Activated T-helper 1 cell treated with anti-CD3 and anti-CD28 coated beads, Interleukin-12 subunit alpha, Interleukin-12 subunit beta, Interleukin-2, Interleukin-4 antibody, amounts not matched to agents 30 ng/mL and 10 ng/mL and 1 ng/mL, durations not matched to agents 14 hours and 24 hours and 36 hours (primary cell): ENCODE measurements at regions not wholly inside any gene's neighbourhood (a gene's known extent, or its start where the extent isn't known, plus 50 kb on each side); places are given as distances from the start of the nearest gene placed in this dataset.

Experiments used
- DNase-seq: peaks from one replicate; pipeline ENCODE4 v3.0.0; 2021; ENCODE audit warnings: low spot score
- H3K27ac Mint-ChIP-seq: one replicate; pipeline ENCODE4 v1.8.0; 2021; ENCODE audit warnings: mild to moderate bottlenecking, mixed read lengths
- H3K27me3 Mint-ChIP-seq: one replicate; pipeline ENCODE4 v1.8.0; 2022; ENCODE audit warnings: mild to moderate bottlenecking, moderate library complexity, mixed read lengths; ENCODE audit not compliant: insufficient read depth
- H3K36me3 Mint-ChIP-seq: one replicate; pipeline ENCODE4 v1.8.0; 2021; ENCODE audit warnings: low read depth, mixed read lengths
- H3K4me1 Mint-ChIP-seq: one replicate; pipeline ENCODE4 v1.8.0; 2021; ENCODE audit warnings: low read depth, mixed read lengths
- H3K4me3 Mint-ChIP-seq: one replicate; pipeline ENCODE4 v1.8.0; 2021; ENCODE audit warnings: mild to moderate bottlenecking, moderate library complexity, mixed read lengths
- H3K9me3 Mint-ChIP-seq: one replicate; pipeline ENCODE4 v1.8.0; 2021; ENCODE audit warnings: mixed read lengths
- intact Hi-C: fragments of 100-400 bp; cut with micrococcal nuclease; formaldehyde crosslinking; loops from one replicate; pipeline ENCODE4 v1.15.1; 2024

DNA sequence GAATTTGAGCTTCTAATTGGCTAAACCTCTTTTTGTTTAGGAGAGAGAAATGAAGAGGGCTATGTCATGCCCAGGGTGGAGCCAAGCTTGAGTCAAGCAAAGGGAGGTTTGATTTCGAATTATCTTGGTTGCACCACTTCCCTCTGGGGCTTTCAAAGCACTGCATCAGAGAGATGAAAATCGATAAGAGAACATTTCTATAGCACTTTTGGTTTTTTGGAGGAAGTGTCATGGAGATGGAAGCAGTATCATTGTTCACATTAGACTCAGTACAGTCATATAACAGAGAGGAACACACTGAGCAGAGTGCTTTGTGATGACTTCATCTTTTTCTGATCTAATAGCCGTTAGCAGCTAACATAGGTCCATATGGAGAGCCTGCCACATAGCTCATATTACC lies 120.3 kb upstream of the UXS1 start:
- Mint-ChIP-seq H3K4me1 (no peaks in the 10 kb centered on the region), H3K4me3 (no peak overlapping the region), H3K27ac (no peak overlapping the region), H3K27me3 (peaks cover 3% of the 10 kb centered on the region), H3K36me3 (no peaks in the 10 kb centered on the region), H3K9me3 (no peaks in the 10 kb centered on the region)
- no peak for DNase-seq
- intact Hi-C loops = no loop called here

DNA sequence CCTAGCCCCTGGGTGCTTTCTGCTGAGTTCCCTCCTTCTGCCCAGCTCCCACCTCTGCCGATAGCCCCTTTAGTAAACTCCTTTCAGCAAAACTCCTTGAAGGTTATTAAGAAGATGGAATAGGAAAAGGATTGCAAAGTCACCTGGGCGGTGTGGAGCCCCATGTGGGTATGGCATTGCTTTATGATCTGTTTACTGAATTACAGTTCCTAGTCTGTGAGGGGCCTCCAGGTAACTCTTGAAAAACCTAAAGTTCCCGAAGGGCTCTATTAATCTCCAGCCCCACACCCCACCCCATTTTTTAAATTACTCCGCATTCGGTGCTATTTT lies 116.9 kb upstream of the UXS1 start:
- Mint-ChIP-seq H3K4me1 (no peaks in the 10 kb centered on the region), H3K27ac (no peak overlapping the region), H3K9me3 (no peaks in the 10 kb centered on the region), H3K27me3 (peaks cover 15% of the 10 kb centered on the region), H3K4me3 (no peak overlapping the region), H3K36me3 (no peaks in the 10 kb centered on the region)
- DNase-seq = no peak
- intact Hi-C loops = no loop called here

DNA sequence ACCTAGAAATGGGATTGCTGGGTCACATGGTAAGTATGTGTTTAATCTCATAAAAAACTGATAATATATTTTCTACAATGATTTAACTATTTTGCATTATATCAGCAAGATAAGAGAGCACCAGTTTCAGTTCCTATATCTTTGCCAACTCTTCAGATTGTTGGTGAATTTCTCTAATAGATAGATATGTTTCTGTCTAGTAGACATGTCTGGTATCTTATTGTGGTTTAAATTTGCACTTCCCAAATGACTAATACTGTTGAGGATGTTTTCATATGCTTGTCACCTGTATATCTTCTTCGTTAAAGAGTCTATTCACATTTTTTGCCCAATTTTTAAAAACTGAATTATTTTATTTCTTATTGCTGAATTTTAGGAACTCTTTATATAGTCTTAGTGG lies 113.8 kb upstream of the UXS1 start:
- Mint-ChIP-seq H3K36me3 (no peaks in the 10 kb centered on the region), H3K27ac (no peak overlapping the region), H3K9me3 (no peaks in the 10 kb centered on the region), H3K4me3 (no peak overlapping the region), H3K27me3 (peaks cover 15% of the 10 kb centered on the region), H3K4me1 (no peaks in the 10 kb centered on the region)
- no peak for DNase-seq
- intact Hi-C loops = no loop called here

DNA sequence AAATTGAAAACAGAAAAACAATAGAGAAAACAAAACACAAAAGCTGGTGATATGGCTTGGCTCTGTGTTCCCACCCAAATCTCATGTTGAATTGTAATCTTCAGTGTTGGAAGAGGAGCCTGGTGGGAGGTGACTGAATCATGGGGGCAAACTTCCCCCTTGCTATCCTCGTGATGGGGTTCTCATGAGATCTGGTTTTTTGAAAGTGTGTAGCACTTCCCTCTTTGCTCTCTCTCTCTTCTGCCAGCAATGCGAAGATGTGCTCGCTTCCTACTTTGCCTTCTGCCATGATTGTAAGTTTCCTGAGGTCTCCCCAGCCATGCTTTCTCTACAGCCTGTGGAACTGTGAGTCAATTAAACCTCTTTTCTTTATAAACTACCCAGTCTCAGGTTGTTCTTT lies 112.3 kb upstream of the UXS1 start:
- H3K9me3 Mint-ChIP-seq = no peaks in the 10 kb centered on the region
- H3K36me3 Mint-ChIP-seq = no peaks in the 10 kb centered on the region
- no peak overlapping the region for H3K4me3 Mint-ChIP-seq
- no peak for DNase-seq
- H3K27me3 Mint-ChIP-seq = peaks cover 15% of the 10 kb centered on the region
- no peaks in the 10 kb centered on the region for H3K4me1 Mint-ChIP-seq
- intact Hi-C loops = no loop called here
- H3K27ac Mint-ChIP-seq = no peak overlapping the region

DNA sequence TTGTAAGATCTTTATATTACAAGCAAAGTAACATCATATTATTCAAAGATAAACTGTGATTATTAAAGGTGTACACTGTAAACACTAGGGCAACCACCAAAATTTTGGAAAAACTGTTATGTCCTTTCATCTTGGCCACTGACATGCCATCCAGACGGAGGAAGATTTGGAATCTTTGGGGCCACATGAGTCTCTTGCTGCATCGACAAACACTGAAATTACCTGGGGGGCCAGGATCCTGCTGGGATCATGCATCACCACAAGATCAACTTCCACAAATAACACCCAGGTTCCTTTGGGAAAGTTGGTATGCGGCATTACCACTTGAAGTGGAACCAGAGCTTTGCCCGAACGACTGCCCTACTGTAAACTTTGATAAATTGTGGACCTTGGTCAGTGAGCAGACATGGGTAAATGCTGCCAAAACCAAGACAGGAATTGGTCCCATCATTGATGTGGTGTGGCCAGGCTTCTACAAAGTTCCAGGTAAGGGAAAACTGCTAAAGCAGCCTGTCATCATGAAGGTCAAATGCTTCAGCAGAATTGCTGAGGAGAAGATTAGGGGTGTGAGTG lies 110.6 kb upstream of the UXS1 start:
- no peak overlapping the region for H3K27ac Mint-ChIP-seq
- peaks cover 15% of the 10 kb centered on the region for H3K27me3 Mint-ChIP-seq
- H3K4me1 Mint-ChIP-seq = no peaks in the 10 kb centered on the region
- no peak overlapping the region for H3K4me3 Mint-ChIP-seq
- intact Hi-C loops = no loop called here
- no peaks in the 10 kb centered on the region for H3K9me3 Mint-ChIP-seq
- no peaks in the 10 kb centered on the region for H3K36me3 Mint-ChIP-seq
- DNase-seq = no peak

DNA sequence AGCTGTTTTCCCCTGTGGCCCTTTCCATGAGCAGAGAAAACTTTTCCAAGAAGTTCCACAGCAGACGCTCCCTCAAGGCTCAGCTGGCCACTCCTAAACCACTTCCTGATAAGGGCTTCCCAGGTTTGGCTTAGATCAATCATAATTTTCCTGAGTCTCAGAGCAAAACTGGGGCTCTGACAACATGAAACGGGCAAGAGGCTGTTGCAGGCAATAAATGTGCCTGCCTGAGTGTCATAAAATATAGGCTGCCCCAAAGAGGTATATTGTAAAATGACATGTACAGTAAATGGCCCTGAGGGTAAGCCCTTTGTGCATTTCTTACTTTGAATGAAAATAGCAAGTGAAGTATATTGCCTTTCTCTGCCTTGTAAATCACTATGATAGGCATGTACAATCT lies 105.6 kb upstream of the UXS1 start:
- no peaks in the 10 kb centered on the region for H3K9me3 Mint-ChIP-seq
- no peak overlapping the region for H3K4me3 Mint-ChIP-seq
- H3K4me1 Mint-ChIP-seq = no peaks in the 10 kb centered on the region
- H3K36me3 Mint-ChIP-seq = no peaks in the 10 kb centered on the region
- no peak overlapping the region for H3K27ac Mint-ChIP-seq
- peaks cover 5% of the 10 kb centered on the region for H3K27me3 Mint-ChIP-seq
- DNase-seq = no peak
- intact Hi-C loops = no loop called here

DNA sequence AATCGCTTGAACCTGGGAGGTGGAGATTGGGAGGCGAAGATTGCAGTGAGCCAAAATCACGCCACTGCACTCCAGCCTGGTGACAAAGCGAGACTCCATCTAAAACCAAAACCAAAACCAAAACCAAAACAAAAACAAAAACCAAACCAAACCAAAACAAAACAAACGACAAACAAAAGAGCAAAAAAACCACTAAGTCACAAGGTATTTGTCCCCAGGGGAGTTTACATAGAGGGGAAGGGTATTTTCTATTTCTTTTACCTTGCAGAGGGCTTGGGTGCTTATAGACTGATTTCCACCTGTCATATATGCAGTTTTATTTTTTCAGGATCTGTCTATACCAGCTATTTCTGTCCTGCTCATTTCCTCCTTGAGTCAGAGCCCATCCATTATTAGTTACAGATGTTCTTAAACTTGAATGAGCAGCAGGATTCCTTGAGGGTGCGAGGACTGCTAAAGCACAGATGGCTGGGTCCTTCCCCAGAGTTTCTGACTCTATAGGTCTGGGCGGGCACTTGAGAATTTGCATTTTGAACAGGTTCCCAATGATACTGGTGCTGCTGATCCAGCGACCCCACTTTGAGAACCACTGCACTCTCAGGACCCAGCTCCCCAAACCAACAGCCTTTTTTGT lies 102.2 kb upstream of the UXS1 start:
- intact Hi-C loops = no loop called here
- Mint-ChIP-seq H3K27me3 (peaks cover 3% of the 10 kb centered on the region), H3K9me3 (no peaks in the 10 kb centered on the region), H3K36me3 (no peaks in the 10 kb centered on the region), H3K27ac (no peak overlapping the region), H3K4me3 (no peak overlapping the region), H3K4me1 (no peaks in the 10 kb centered on the region)
- DNase-seq = no peak

DNA sequence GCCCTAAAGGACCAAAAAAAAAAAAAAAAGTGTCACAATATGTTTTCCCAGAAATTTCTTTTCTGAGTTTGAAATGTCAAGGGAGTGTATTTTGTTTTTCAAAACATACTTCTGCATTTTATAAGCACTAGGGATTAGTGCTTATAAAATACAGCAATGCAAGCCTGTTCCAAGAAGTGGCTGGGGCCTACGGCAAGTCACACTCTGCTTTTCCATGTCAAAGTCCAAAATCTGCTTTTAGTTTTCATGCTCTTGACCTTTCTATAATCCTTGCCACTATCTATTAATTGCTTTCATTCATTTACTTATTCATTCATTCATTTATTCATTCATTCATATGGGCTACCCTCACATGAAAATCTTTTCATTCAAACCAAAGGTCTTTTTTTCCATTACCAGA lies 100.1 kb upstream of the UXS1 start:
- H3K27me3 Mint-ChIP-seq = peaks cover 3% of the 10 kb centered on the region
- no peaks in the 10 kb centered on the region for H3K4me1 Mint-ChIP-seq
- no peaks in the 10 kb centered on the region for H3K36me3 Mint-ChIP-seq
- no peak overlapping the region for H3K27ac Mint-ChIP-seq
- no peak overlapping the region for H3K4me3 Mint-ChIP-seq
- intact Hi-C loops = no loop called here
- DNase-seq = no peak
- no peaks in the 10 kb centered on the region for H3K9me3 Mint-ChIP-seq

DNA sequence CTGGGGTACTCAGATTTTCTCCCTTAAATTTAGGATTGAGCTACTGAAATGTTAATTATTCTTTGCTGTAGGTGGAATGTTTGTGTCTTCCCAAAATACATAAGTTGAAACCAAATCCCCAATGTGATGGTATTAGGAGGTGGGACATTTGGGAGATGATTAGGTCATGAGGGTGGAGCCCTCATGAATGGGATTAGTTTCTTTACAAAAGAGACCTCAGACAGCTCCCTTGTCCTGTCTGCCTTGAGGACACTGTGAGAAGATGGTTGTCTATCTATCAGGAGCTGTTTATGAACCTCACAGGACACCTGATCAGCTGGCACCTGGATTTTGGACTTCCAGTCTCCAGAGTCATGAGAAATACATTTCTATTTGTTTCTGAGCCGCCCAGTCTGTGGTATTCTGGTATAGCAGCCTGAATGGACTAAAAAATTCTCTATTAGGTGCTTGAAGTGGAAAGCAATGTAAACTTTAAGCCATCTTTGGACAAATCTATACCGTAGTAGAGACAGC lies 99.2 kb upstream of the UXS1 start:
- Mint-ChIP-seq H3K4me1 (no peaks in the 10 kb centered on the region), H3K27ac (no peak overlapping the region), H3K27me3 (peaks cover 5% of the 10 kb centered on the region), H3K36me3 (no peaks in the 10 kb centered on the region), H3K4me3 (no peak overlapping the region), H3K9me3 (no peaks in the 10 kb centered on the region)
- no peak for DNase-seq
- intact Hi-C loops = no loop called here

DNA sequence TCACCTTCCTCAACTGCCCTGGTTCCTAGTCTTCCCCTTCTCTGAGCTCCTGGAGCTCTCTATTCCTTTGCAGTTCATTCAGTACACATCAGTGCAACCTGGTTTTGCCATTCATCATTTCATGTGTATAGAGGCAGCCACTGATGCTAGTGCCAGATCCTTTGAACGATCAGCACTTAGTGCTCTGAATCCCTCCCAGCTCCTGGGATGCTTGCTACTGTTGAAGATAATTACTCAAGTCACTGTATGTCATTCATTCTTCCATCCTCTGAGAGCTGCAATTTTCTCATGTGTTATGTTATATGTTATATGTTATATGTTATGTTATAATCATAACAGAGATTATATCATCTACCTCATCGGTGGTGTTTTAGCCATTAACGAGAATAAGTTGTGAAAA lies 98.5 kb upstream of the UXS1 start:
- Mint-ChIP-seq H3K4me3 (no peak overlapping the region), H3K4me1 (no peaks in the 10 kb centered on the region), H3K27me3 (peaks cover 5% of the 10 kb centered on the region), H3K36me3 (no peaks in the 10 kb centered on the region), H3K27ac (no peak overlapping the region), H3K9me3 (no peaks in the 10 kb centered on the region)
- intact Hi-C loops = no loop called here
- no peak for DNase-seq

DNA sequence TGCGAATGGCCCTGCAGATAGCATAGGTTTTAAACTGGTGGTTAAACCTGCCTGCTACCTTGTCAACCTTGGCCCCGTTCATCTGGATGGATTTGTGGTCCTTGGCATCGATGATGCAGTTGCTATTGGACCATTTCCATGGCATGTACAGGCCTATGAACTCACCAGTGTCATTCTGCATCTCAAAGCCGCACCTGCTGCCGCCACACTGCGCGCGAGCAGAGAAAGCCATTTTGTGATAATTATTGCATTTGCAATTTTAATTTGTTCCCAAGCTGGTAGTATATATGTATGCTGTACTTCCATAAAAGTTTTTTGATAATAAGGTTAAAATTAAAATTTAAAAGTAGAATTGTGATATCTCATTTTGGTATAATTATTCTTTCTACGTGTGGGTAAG lies 94.8 kb upstream of the UXS1 start:
- no peak overlapping the region for H3K4me3 Mint-ChIP-seq
- H3K4me1 Mint-ChIP-seq = no peaks in the 10 kb centered on the region
- intact Hi-C loops = no loop called here
- DNase-seq = no peak
- H3K27me3 Mint-ChIP-seq = peaks cover 2% of the 10 kb centered on the region
- H3K9me3 Mint-ChIP-seq = no peaks in the 10 kb centered on the region
- no peak overlapping the region for H3K27ac Mint-ChIP-seq
- no peaks in the 10 kb centered on the region for H3K36me3 Mint-ChIP-seq

DNA sequence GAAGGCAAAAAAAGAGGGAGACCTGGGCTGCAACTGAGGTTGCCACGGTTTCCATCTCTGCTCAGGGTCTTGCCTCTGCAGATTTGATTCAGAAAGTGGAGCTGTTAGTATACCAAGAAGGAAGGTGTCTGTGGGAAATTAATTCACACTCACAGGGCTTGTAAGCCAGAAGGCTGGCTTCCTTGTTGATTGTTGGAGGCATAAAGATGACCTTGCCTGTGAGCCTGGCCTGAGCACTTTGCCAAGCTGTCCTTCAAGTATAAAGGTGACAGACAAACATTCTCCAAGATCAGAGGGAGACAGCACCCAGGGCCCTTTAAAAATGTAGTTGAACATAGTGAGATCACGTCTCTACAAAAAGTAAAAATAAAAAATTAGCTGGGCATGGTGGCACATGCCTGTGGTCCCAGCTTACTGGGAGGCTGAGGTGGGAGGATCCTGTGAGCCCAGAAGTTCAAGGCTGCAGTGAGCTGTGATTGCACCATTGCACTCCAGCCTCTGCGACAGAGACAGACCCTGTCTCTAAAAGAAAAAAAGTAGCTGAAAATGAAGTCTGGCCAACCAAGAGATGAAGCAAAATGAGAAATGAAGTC lies 91.2 kb upstream of the UXS1 start:
- no peaks in the 10 kb centered on the region for H3K9me3 Mint-ChIP-seq
- H3K27ac Mint-ChIP-seq = no peak overlapping the region
- no peaks in the 10 kb centered on the region for H3K4me1 Mint-ChIP-seq
- H3K27me3 Mint-ChIP-seq = peaks cover 2% of the 10 kb centered on the region
- H3K36me3 Mint-ChIP-seq = no peaks in the 10 kb centered on the region
- no peak overlapping the region for H3K4me3 Mint-ChIP-seq
- intact Hi-C loops = no loop called here
- DNase-seq = no peak

DNA sequence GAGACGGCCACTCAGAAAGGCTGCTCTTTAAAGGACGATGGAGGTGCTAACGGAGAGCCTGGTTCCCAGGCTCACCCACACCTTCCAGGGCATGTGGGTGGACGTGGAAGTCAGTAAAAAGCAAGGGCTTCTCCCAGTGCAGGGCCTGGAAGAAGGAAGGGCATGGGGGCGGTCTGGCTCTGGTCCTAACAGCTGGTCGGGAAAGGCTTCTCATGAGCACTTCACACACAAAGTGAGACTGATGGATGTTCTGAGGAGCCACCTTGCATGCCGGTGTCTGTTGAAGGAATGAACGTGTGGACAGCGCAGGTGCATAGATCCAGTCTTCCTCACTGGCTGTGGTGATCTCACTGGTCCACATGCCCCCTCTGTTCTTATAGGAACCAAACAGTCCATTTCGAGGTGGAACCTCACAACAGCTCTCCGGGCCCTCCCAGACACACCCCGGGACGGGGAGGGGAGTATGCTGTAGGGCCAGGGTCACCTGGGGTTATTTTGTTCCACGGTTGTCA lies 90.6 kb upstream of the UXS1 start:
- Mint-ChIP-seq H3K27ac (no peak overlapping the region), H3K36me3 (no peaks in the 10 kb centered on the region), H3K4me3 (no peak overlapping the region), H3K9me3 (no peaks in the 10 kb centered on the region), H3K4me1 (no peaks in the 10 kb centered on the region), H3K27me3 (peaks cover 2% of the 10 kb centered on the region)
- DNase-seq = no peak
- intact Hi-C loops = no loop called here
